Uterus (tissue), 2 donors: ENCODE measurements at regions not wholly inside any gene's neighbourhood (a gene's known extent, or its start where the extent isn't known, plus 50 kb on each side); places are given as distances from the start of the nearest gene placed in this dataset.

ENCODE experiments used
- POLR2A ChIP-seq, 2 donors: fragments of 450-650 bp; IDR thresholded peaks; one replicate each; pipeline ENCODE4 v1.6.1; 2016; ENCODE audit warnings: antibody characterized with exemption in 2 of 2, mild to moderate bottlenecking in 1 of 2, moderate library complexity in 1 of 2
- TF ChIP-seq, protein P1 (sequence below), 4 experiments: fragments of 200-600 bp in 2 of 4; fragments of 450-650 bp in 2 of 4; sonication (generic) in 2 of 4; IDR thresholded peaks; one replicate each; pipeline ENCODE4 v1.5.1; 2016 to 2019; ENCODE audit warnings: antibody characterized with exemption in 4 of 4, mild to moderate bottlenecking in 2 of 4, moderate library complexity in 1 of 4

DNA sequence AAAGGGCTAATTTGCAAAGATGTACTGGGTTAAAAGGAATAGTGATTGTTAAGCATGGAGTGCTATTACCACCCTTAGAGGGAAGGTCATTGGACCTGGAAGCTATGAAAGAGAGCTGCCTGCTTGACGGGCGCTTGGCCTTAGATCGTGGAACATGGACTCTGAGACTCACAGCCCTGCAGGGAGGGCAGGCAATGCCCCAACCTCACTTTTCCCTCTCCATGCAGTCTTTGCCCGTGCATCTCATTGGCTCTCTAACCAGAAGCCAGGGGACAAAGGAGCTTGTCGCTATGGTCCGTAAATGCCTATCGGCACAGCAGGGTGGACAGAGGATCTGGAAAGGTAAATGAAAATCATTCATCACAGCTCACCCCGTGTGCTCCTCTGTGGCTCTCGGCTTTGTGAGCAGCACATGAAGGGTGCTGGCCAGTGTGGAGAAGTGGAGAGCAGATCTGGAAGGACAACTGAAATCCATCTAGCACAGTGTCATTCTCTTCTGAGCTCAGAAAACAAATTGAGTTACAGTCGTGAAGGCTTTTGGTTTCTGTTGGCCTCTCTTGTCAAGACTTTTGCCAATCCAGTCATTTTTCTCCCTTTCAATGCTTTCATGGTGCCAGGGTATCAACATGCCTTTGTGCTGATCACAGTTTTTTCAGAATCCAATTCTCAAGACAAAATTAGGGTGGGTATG lies 186.2 kb downstream of the SNX18 start:
- TF ChIP-seq, protein P1, sequence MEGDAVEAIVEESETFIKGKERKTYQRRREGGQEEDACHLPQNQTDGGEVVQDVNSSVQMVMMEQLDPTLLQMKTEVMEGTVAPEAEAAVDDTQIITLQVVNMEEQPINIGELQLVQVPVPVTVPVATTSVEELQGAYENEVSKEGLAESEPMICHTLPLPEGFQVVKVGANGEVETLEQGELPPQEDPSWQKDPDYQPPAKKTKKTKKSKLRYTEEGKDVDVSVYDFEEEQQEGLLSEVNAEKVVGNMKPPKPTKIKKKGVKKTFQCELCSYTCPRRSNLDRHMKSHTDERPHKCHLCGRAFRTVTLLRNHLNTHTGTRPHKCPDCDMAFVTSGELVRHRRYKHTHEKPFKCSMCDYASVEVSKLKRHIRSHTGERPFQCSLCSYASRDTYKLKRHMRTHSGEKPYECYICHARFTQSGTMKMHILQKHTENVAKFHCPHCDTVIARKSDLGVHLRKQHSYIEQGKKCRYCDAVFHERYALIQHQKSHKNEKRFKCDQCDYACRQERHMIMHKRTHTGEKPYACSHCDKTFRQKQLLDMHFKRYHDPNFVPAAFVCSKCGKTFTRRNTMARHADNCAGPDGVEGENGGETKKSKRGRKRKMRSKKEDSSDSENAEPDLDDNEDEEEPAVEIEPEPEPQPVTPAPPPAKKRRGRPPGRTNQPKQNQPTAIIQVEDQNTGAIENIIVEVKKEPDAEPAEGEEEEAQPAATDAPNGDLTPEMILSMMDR (IDR thresholded peaks at IDR 0.05): no peak
- TF ChIP-seq POLR2A (IDR thresholded peaks at IDR 0.05): no peak
